OCI-LY1 (cell line): ENCODE measurements at regions not wholly inside any gene's neighbourhood (a gene's known extent, or its start where the extent isn't known, plus 50 kb on each side); places are given as distances from the start of the nearest gene placed in this dataset.

Experiments used
- H2AFZ ChIP-seq: fragments of 200-600 bp; sonication (generic), shearing (Covaris generic); 2 replicates; pipeline ENCODE4 v1.6.0; 2014; ENCODE audit warnings: antibody characterized with exemption, mild to moderate bottlenecking, low read length
- H3F3A ChIP-seq: fragments of 200-600 bp; sonication (generic), shearing (Covaris generic); 2 replicates; pipeline ENCODE4 v1.6.0; 2014; ENCODE audit warnings: mild to moderate bottlenecking, antibody characterized with exemption, low read length, moderate library complexity; ENCODE audit not compliant: insufficient read depth
- H3K27ac ChIP-seq: fragments of 200-600 bp; sonication (generic); 2 replicates; pipeline ENCODE4 v1.5.1; 2014; ENCODE audit warnings: low read length, mixed run types, mild to moderate bottlenecking, low read depth; ENCODE audit not compliant: poor library complexity, severe bottlenecking
- H3K27me3 ChIP-seq: fragments of 200-600 bp; sonication (generic); 2 replicates; pipeline ENCODE4 v1.6.0; 2014; ENCODE audit warnings: antibody characterized with exemption, mild to moderate bottlenecking, low read length, moderate library complexity; ENCODE audit not compliant: insufficient read depth
- H3K36me3 ChIP-seq: fragments of 200-600 bp; sonication (generic); 2 replicates; pipeline ENCODE4 v1.6.1; 2014; ENCODE audit warnings: mild to moderate bottlenecking, antibody characterized with exemption, low read length, moderate library complexity, mixed read lengths; ENCODE audit not compliant: insufficient read depth
- H3K4me1 ChIP-seq: fragments of 200-600 bp; sonication (generic); 2 replicates; pipeline ENCODE4 v1.5.1; 2014; ENCODE audit warnings: mild to moderate bottlenecking, low read length, moderate library complexity; ENCODE audit not compliant: insufficient read depth, severe bottlenecking
- H3K4me2 ChIP-seq: fragments of 200-600 bp; sonication (generic), shearing (Covaris generic); 2 replicates; pipeline ENCODE4 v1.6.1; 2014; ENCODE audit warnings: low read length
- H3K4me3 ChIP-seq: fragments of 200-600 bp; sonication (generic); 2 replicates; pipeline ENCODE4 v1.5.1; 2014; ENCODE audit warnings: low read length, low read depth, mild to moderate bottlenecking, mixed read lengths; ENCODE audit not compliant: poor library complexity, severe bottlenecking
- H3K79me2 ChIP-seq: fragments of 200-600 bp; shearing (Covaris generic); 2 replicates; pipeline ENCODE4 v1.6.1; 2016; ENCODE audit warnings: mixed run types, low read length, mixed read lengths; ENCODE audit not compliant: insufficient read depth
- H3K9ac ChIP-seq: fragments of 200-600 bp; sonication (generic), shearing (Covaris generic); 2 replicates; pipeline ENCODE4 v1.6.1; 2014; ENCODE audit warnings: mild to moderate bottlenecking, low read length, mixed read lengths
- H3K9me2 ChIP-seq: fragments of 200-600 bp; sonication (generic), shearing (Covaris generic); 2 replicates; pipeline ENCODE4 v1.6.1; 2014; ENCODE audit warnings: low read depth, mild to moderate bottlenecking, low read length, mixed read lengths
- H3K9me3 ChIP-seq: fragments of 200-600 bp; shearing (Covaris generic); 2 replicates; pipeline ENCODE4 v1.6.1; 2014; ENCODE audit warnings: low read length, mixed read lengths
- H4K20me1 ChIP-seq: fragments of 200-600 bp; sonication (generic), shearing (Covaris generic); 2 replicates; pipeline ENCODE4 v1.6.0; 2016; ENCODE audit warnings: mild to moderate bottlenecking, low read length; ENCODE audit not compliant: insufficient read depth
- EZH2 ChIP-seq: fragments of 200-600 bp; sonication (generic), shearing (Covaris generic); IDR thresholded peaks from 2 replicates; pipeline ENCODE4 v1.8.0; 2017; ENCODE audit warnings: borderline replicate concordance, mixed run types, mild to moderate bottlenecking, antibody characterized with exemption, low read length, moderate library complexity, mixed read lengths
- TF ChIP-seq, protein P1 (sequence below): fragments of 200-600 bp; sonication (generic), shearing (Covaris generic); IDR thresholded peaks from 2 replicates; pipeline ENCODE4 v1.5.1; 2017; ENCODE audit warnings: mild to moderate bottlenecking, antibody characterized with exemption, low read length, moderate library complexity, mixed read lengths

DNA sequence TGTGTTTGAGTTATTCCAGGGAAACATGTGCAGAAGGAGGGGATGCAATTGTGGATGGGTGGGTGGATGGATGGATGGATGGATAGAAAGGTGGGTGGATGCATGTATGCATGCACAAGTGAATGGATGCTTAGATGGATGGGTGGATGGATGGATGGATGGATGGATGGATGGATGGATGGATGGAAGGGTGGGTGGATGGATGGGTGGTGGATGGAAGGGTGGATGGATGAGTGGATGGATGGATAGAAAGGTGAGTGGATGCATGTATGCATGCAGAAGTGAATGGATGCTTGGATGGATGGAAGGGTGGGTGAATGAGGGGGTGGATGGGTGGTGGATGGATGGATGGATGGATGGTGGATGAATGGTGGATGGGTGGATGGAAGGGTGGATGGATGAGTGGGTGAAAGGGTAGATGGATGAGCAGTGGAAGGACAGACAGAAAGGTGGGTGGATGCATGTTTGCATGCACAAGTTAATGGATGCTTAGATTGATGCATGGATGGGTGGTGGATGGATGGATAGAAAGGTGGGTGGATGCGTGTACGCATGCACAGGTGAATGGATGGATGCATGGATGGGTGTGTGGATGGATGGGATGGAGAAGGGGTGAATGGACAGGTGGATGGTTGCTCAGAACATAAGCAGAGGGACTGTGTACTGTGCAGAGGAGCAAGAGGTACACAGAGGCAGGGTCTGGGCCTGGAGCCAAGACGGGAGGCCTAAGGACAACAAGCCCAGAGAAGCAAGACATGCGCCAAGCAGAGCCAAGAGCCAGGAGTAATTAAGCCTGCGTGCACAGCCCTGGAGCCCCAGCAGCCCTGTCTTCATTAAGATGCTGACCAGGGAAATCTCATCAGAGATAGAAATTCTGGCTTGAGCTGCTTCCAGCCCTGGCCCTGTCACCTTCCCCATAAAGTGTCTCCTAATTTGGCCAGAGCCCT, 84.6 kb upstream of the PPP1R26 start:
- H3K4me1 ChIP-seq = no peaks in the 10 kb centered on the region
- H3K4me2 ChIP-seq = no peak overlapping the region
- no peak overlapping the region for H3K9ac ChIP-seq
- no peaks in the 10 kb centered on the region for H3K36me3 ChIP-seq
- H3K4me3 ChIP-seq = no peak overlapping the region
- H3K9me3 ChIP-seq = no peaks in the 10 kb centered on the region
- no peaks in the 10 kb centered on the region for H3K27me3 ChIP-seq
- no peaks in the 10 kb centered on the region for H3K9me2 ChIP-seq
- no peak overlapping the region for H3K27ac ChIP-seq
- H3F3A ChIP-seq = no peaks in the 10 kb centered on the region
- no peaks in the 10 kb centered on the region for H3K79me2 ChIP-seq
- TF ChIP-seq, protein P1, sequence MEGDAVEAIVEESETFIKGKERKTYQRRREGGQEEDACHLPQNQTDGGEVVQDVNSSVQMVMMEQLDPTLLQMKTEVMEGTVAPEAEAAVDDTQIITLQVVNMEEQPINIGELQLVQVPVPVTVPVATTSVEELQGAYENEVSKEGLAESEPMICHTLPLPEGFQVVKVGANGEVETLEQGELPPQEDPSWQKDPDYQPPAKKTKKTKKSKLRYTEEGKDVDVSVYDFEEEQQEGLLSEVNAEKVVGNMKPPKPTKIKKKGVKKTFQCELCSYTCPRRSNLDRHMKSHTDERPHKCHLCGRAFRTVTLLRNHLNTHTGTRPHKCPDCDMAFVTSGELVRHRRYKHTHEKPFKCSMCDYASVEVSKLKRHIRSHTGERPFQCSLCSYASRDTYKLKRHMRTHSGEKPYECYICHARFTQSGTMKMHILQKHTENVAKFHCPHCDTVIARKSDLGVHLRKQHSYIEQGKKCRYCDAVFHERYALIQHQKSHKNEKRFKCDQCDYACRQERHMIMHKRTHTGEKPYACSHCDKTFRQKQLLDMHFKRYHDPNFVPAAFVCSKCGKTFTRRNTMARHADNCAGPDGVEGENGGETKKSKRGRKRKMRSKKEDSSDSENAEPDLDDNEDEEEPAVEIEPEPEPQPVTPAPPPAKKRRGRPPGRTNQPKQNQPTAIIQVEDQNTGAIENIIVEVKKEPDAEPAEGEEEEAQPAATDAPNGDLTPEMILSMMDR = no peak
- TF ChIP-seq EZH2 = no peak
- H4K20me1 ChIP-seq = no peaks in the 10 kb centered on the region
- no peak overlapping the region for H2AFZ ChIP-seq

DNA sequence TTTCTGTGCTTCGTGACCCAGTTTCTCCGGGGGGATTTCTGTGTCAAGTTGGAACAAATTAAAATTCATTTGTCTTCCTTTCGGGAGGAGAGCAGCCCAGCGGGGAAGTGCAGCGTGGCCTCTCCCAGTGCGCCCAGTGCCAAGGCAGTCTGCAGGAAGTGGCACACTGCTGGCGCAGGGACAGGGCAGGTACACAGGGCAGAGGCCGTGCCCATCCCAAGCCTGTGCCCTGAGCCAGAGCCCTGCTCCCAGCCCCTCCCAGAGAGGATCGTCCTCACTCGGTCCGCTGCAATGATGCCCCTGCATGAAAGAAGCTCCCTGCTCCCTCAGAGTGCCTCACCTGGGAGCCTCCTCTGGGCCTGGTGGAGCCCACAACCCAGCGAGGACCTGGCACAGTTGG, 82.4 kb upstream of the PPP1R26 start:
- no peak for TF ChIP-seq EZH2
- TF ChIP-seq, protein P1 = no peak
- Histone ChIP-seq H2AFZ (no peak overlapping the region), H4K20me1 (no peaks in the 10 kb centered on the region), H3K9ac (no peak overlapping the region), H3K27me3 (0 out of 2 replicates have a peak, but pooled peaks cover under 1% of the 10 kb centered on the region), H3K4me2 (no peak overlapping the region), H3K9me3 (no peaks in the 10 kb centered on the region), H3K4me3 (no peak overlapping the region), H3K9me2 (no peaks in the 10 kb centered on the region), H3K4me1 (no peaks in the 10 kb centered on the region), H3K36me3 (no peaks in the 10 kb centered on the region), H3F3A (no peaks in the 10 kb centered on the region), H3K79me2 (no peaks in the 10 kb centered on the region), H3K27ac (no peak overlapping the region)

DNA sequence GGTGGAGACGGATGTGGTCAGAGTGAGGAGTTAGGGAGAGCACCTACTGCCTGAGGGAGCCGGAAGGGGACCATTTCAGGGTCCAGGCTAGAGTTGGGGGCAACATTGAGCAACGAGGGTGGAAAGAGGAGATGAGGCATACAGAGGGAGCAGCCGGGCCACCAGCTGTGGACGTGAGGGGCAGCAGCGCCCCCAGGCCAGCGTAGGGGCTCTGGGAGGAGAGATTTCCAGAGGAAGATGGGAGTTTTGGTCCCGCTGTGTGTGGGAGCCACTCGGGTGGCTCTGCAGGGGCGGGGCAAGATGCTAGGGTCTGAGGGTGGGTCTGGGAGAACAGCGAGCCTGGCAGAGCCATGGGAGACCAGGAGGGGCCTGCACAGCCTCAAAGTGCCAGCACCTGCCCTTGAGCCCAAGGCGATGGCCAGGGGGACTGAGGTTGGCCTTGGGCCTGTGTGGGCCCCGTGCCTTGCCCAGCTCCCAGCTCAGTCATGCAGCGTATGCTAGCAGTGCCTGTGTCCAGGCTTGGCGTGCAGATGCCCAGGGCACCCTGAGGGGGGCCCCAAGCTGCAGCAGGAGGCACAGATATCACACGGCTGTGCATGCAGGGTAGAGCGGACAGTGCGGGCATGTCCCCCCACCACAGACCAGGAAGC, 80.5 kb upstream of the PPP1R26 start:
- Histone ChIP-seq H3K4me3 (no peak overlapping the region), H2AFZ (no peak overlapping the region), H3K9me2 (no peaks in the 10 kb centered on the region), H3K9ac (no peak overlapping the region), H3K79me2 (no peaks in the 10 kb centered on the region), H3F3A (no peaks in the 10 kb centered on the region), H4K20me1 (no peaks in the 10 kb centered on the region), H3K4me2 (no peak overlapping the region), H3K27ac (no peak overlapping the region), H3K4me1 (no peaks in the 10 kb centered on the region), H3K9me3 (no peaks in the 10 kb centered on the region), H3K27me3 (peaks cover 6% of the 10 kb centered on the region; the same call in 1 of the 2 replicates), H3K36me3 (no peaks in the 10 kb centered on the region)
- TF ChIP-seq EZH2 = no peak
- TF ChIP-seq, protein P1 = no peak
